Upper lobe of right lung (tissue), 1 donor: ENCODE measurements at regions not wholly inside any gene's neighbourhood (a gene's known extent, or its start where the extent isn't known, plus 50 kb on each side); places are given as distances from the start of the nearest gene placed in this dataset.

Source experiments
- ATAC-seq: fragments of 200-7000 bp; cut with Tn5 transposase; one replicate; pipeline ENCODE4 v1.9.1; 2020; ENCODE audit warnings: mild to moderate bottlenecking, moderate library complexity
- DNase-seq: peaks from one replicate; pipeline ENCODE4 v3.0.0-alpha.2; 2020
- H3K27ac ChIP-seq: fragments of 200-600 bp; one replicate; pipeline ENCODE4 v1.8.0; 2022
- H3K27me3 ChIP-seq: fragments of 200-600 bp; one replicate; pipeline ENCODE4 v1.8.0; 2022; ENCODE audit warnings: mild to moderate bottlenecking
- H3K36me3 ChIP-seq: fragments of 200-600 bp; one replicate; pipeline ENCODE4 v1.8.0; 2022
- H3K4me1 ChIP-seq: fragments of 200-600 bp; one replicate; pipeline ENCODE4 v1.8.0; 2022
- H3K4me3 ChIP-seq: fragments of 200-600 bp; one replicate; pipeline ENCODE4 v1.8.0; 2022; ENCODE audit warnings: mild to moderate bottlenecking
- H3K9me3 ChIP-seq: fragments of 200-600 bp; one replicate; pipeline ENCODE4 v1.8.0; 2022
- intact Hi-C: fragments of 100-400 bp; cut with DNase I; formaldehyde crosslinking; loops from one replicate; pipeline ENCODE4 v1.11.0; 2022
- TF ChIP-seq, protein P1 (sequence below): fragments of 200-600 bp; IDR thresholded peaks from one replicate; pipeline ENCODE4 v1.8.0; 2022; ENCODE audit warnings: antibody characterized with exemption
- donor health status: DM: no; HTN: yes; CAD: no; lungs with severe emphysema.

DNA sequence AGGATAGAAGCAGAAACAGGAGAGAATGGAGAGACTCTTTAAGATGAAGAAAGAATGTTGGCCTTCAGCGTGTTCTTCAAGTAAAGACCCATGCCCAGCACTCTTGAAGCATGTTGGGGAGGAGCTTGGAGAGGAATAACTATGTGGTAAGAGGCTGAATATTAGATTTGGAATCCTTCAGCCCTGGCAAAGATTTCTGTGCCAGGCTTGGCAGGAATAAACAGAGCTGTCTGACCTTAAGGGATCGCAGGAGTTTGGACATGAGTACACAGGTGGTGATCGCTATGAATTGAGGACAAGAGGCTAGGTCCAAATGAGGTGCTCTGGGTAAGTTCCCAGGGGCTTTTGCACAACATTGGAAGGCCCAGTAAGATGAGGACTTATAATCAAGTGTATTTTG lies 132.6 kb upstream of the TBL1XR1 start:
- no peak overlapping the region for H3K27ac ChIP-seq
- H3K4me3 ChIP-seq, result no peak overlapping the region
- H3K36me3 ChIP-seq, result no peaks in the 10 kb centered on the region
- H3K4me1 ChIP-seq, result peaks cover 21% of the 10 kb centered on the region
- DNase-seq, result no peak
- peak; percentile 76 for ATAC-seq
- no peaks in the 10 kb centered on the region for H3K27me3 ChIP-seq
- H3K9me3 ChIP-seq, result no peaks in the 10 kb centered on the region
- TF ChIP-seq, protein P1, sequence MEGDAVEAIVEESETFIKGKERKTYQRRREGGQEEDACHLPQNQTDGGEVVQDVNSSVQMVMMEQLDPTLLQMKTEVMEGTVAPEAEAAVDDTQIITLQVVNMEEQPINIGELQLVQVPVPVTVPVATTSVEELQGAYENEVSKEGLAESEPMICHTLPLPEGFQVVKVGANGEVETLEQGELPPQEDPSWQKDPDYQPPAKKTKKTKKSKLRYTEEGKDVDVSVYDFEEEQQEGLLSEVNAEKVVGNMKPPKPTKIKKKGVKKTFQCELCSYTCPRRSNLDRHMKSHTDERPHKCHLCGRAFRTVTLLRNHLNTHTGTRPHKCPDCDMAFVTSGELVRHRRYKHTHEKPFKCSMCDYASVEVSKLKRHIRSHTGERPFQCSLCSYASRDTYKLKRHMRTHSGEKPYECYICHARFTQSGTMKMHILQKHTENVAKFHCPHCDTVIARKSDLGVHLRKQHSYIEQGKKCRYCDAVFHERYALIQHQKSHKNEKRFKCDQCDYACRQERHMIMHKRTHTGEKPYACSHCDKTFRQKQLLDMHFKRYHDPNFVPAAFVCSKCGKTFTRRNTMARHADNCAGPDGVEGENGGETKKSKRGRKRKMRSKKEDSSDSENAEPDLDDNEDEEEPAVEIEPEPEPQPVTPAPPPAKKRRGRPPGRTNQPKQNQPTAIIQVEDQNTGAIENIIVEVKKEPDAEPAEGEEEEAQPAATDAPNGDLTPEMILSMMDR, result no peak
- intact Hi-C loops, result no loop called here

DNA sequence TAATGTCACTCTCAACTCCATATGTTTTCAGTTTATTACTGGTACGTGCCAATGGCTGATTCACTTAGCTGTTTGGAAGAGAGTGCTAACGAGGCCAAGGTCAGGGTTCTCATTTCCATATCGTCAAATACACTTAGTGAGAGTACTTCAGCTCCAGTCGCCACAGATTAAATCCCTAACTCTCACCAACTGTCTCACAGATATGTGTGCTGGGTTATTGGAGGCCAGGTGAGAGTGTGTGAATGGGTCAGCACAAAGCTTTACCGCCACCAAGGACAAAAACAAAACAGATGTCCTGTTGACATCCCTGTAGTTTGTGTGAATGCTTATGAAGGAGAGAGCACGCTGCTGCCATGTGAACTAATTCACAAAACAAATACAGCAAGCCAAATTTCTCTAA lies 133.5 kb upstream of the TBL1XR1 start:
- Histone ChIP-seq H3K4me1 (peaks cover 22% of the 10 kb centered on the region), H3K36me3 (no peaks in the 10 kb centered on the region), H3K9me3 (no peaks in the 10 kb centered on the region), H3K27ac (no peak overlapping the region), H3K27me3 (no peaks in the 10 kb centered on the region), H3K4me3 (no peak overlapping the region)
- intact Hi-C loops, result no loop called here
- ATAC-seq (no peak), DNase-seq (no peak)
- TF ChIP-seq, protein P1, result no peak

- H3K36me3 ChIP-seq, result no peaks in the 10 kb centered on the region
- peaks cover 27% of the 10 kb centered on the region for H3K4me1 ChIP-seq
- TF ChIP-seq, protein P1, result no peak
- ATAC-seq, result no peak
- intact Hi-C loops, result no loop called here
- no peaks in the 10 kb centered on the region for H3K27me3 ChIP-seq
- H3K27ac ChIP-seq, result no peak overlapping the region
- no peaks in the 10 kb centered on the region for H3K9me3 ChIP-seq
- no peak for DNase-seq
- no peak overlapping the region for H3K4me3 ChIP-seq
These were observed 134.0 kb upstream of the TBL1XR1 start for GRCh38 chr3:177331203-177331835.

DNA sequence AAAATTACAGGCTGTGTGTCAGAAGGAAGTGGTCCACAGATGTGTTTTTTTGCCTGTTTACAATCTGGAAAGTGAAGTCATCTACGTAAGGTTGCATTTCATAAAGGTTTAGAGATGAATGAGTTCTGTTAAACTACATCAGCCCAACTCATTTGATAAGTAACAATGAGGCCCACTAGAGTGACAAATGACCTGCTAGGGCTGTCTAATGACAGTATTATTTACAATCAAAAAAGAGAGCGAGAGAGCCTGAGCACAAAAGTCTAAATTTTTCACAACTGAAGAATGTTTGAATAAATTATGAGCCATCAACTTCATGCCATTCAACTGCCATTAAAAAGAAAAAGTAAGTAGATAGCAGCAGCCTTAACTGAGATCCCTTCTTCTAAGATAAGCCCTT lies 135.7 kb upstream of the TBL1XR1 start:
- peaks cover 32% of the 10 kb centered on the region for H3K4me1 ChIP-seq
- no peaks in the 10 kb centered on the region for H3K9me3 ChIP-seq
- DNase-seq, result no peak
- no peaks in the 10 kb centered on the region for H3K27me3 ChIP-seq
- H3K4me3 ChIP-seq, result no peak overlapping the region
- no peak for ATAC-seq
- TF ChIP-seq, protein P1, result no peak
- intact Hi-C loops, result no loop called here
- no peak overlapping the region for H3K27ac ChIP-seq
- no peaks in the 10 kb centered on the region for H3K36me3 ChIP-seq

DNA sequence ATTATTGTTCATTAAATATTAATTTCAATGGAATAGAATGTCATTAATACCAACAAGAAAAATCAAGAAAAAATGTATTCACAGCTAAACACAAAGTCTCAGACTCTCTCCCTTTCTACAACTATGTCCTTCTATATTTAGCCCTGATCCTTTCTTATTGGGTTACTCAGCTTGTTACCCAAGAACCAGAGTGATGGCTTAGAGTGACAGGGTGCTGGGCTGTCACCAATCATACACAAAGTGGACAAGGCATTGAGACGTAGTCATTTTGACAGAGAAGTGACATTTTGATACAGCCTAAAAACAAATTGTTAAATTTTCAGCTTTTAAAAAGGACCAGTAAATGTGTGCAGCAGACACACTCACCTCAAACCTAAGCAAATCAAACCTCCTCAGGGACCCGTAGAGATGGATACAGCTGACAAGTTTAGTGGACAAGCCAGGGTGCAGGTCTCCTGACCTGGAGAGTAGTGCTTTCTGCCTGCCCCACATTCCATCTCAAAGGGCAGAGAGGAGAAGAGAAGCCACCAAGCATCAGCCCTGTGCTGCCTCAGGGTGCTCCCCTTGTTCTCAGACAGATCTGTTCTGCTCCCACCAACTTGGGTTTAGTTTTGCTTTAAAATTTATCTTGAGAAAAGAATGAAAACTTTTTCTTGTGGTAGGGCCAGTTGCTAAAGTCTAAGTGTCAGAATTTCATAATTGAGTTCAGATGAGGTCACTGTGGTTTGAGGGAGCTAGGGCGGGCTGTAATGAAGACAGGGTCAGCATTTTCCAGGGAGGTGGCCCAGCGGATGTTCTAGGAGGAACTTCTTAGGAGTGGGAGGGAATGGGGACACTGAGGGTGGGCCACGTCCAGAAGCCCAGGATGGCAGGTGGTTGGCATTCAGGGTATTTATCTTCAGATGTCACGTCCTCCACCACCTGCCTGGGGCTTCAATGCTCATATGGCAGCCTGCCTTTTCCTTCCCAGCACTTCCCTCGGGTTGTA lies 136.5 kb upstream of the TBL1XR1 start:
- ATAC-seq (peak; percentile 84), DNase-seq (no peak)
- Histone ChIP-seq H3K36me3 (no peaks in the 10 kb centered on the region), H3K27me3 (no peaks in the 10 kb centered on the region), H3K4me1 (peaks cover 40% of the 10 kb centered on the region), H3K9me3 (no peaks in the 10 kb centered on the region), H3K27ac (no peak overlapping the region), H3K4me3 (no peak overlapping the region)
- intact Hi-C loops, result no loop called here
- TF ChIP-seq, protein P1, result no peak
